B cell (primary cell): ENCODE measurements at regions not wholly inside any gene's neighbourhood (a gene's known extent, or its start where the extent isn't known, plus 50 kb on each side); places are given as distances from the start of the nearest gene placed in this dataset.

Source experiments
- EZH2 ChIP-seq: IDR thresholded peaks from 2 replicates; pipeline ENCODE4 v1.6.1; 2012; ENCODE audit warnings: borderline replicate concordance, low read depth, mild to moderate bottlenecking, moderate library complexity, low read length; ENCODE audit not compliant: insufficient read depth, poor library complexity, severe bottlenecking
- TF ChIP-seq, protein P1 (sequence below): fragments of 200-600 bp; IDR thresholded peaks from one replicate; pipeline ENCODE4 v1.8.0; 2022; ENCODE audit warnings: antibody characterized with exemption, mild to moderate bottlenecking

DNA sequence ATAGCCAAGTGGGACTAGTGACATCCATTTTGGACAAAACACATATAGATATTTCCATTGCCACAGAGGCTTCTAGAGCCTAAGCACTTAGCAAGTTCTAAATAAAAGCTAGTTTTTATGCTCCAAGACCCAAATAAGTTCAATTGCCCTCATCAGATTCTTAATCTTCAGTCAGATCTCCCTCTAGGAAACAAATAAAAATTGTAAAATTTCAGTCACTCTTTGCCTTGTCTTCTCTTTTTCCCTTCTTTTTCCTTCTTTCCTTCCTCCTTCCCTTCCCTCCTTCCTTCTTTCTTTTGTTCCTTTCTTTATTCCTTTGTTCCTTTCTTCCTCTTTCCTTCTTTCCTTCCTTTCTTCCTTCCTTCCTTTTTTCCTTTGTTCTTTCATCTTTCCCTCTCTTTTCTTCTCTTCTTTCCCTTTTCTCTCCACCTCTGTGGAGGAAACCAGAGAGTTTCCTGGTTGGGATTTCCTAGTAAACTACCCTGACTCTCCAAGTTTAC is 68.8 kb upstream of the GADL1 start:
- TF ChIP-seq, protein P1, sequence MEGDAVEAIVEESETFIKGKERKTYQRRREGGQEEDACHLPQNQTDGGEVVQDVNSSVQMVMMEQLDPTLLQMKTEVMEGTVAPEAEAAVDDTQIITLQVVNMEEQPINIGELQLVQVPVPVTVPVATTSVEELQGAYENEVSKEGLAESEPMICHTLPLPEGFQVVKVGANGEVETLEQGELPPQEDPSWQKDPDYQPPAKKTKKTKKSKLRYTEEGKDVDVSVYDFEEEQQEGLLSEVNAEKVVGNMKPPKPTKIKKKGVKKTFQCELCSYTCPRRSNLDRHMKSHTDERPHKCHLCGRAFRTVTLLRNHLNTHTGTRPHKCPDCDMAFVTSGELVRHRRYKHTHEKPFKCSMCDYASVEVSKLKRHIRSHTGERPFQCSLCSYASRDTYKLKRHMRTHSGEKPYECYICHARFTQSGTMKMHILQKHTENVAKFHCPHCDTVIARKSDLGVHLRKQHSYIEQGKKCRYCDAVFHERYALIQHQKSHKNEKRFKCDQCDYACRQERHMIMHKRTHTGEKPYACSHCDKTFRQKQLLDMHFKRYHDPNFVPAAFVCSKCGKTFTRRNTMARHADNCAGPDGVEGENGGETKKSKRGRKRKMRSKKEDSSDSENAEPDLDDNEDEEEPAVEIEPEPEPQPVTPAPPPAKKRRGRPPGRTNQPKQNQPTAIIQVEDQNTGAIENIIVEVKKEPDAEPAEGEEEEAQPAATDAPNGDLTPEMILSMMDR = no peak
- no peak for TF ChIP-seq EZH2
